Cardiac muscle cell (in vitro differentiated cells and primary cell): ENCODE measurements at regions not wholly inside any gene's neighbourhood (a gene's known extent, or its start where the extent isn't known, plus 50 kb on each side); places are given as distances from the start of the nearest gene placed in this dataset.
"Not testable (repeated sequence)": the region's sequence is repeated elsewhere in the genome, so short reads cannot be mapped to it uniquely, and the experiment has no call there.

Source experiments
- DNase-seq, 2 donors: peaks; one replicate each; pipeline versions ENCODE4 v3.0.0 to v3.0.0-alpha.2; 2010 to 2017; ENCODE audit warnings: low read depth in 1 of 2, low spot score in 1 of 2
- H3K27ac ChIP-seq: fragments of 200-600 bp; sonication (generic); 2 replicates; pipeline ENCODE4 v1.5.1; 2016
- H3K27me3 ChIP-seq: fragments of 200-600 bp; sonication (generic); 2 replicates; pipeline ENCODE4 v1.6.0; 2016; ENCODE audit warnings: control low read depth
- H3K36me3 ChIP-seq: fragments of 200-600 bp; sonication (generic); 2 replicates; pipeline ENCODE4 v1.5.1; 2016; ENCODE audit warnings: control low read depth
- H3K4me1 ChIP-seq: fragments of 200-600 bp; sonication (generic); 2 replicates; pipeline ENCODE4 v1.8.1; 2017; ENCODE audit warnings: low read depth, mild to moderate bottlenecking, mixed run types
- H3K4me3 ChIP-seq: fragments of 200-600 bp; sonication (generic); 2 replicates; pipeline ENCODE4 v1.5.1; 2016; ENCODE audit warnings: mild to moderate bottlenecking
- H3K9me3 ChIP-seq: fragments of 200-600 bp; sonication (generic); 2 replicates; pipeline ENCODE4 v1.5.1; 2017; ENCODE audit warnings: low read depth, mild to moderate bottlenecking, control low read depth
- CTCF ChIP-seq: IDR thresholded peaks from 2 replicates; pipeline ENCODE4 v1.5.1; 2012; ENCODE audit warnings: low read depth, mild to moderate bottlenecking, low read length

GRCh38 chrX:1743663-1744062 lies 128.8 kb downstream of the ASMT start:
- Histone ChIP-seq H3K4me3 (no peak overlapping the region), H3K27ac (no peak overlapping the region), H3K36me3 (no peaks in the 10 kb centered on the region), H3K9me3 (no peaks in the 10 kb centered on the region), H3K4me1 (no peaks in the 10 kb centered on the region), H3K27me3 (no peaks in the 10 kb centered on the region)
- no peak for DNase-seq
- no peak for TF ChIP-seq CTCF

DNA sequence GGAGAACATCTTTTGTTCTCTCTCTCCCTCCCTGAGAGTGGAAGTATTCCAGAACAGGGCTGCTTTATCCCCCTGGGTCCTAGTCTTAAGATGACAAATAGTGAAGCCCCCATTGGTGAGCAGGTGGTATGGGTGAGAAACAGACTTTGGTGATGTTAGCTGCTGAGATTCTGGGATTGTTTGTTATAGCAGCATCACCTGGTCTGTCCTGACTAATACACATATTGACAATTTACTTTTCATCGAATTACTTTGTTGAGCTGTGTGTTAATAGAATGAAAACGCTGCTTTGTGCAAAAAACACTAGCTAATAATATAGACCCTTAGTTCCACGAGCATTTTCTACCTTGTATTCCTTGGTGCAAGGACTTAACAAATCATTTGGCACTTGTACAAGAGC lies 133.5 kb downstream of the ASMT start:
- H3K4me1 ChIP-seq: no peaks in the 10 kb centered on the region
- H3K4me3 ChIP-seq: no peak overlapping the region
- no peak overlapping the region for H3K27ac ChIP-seq
- TF ChIP-seq CTCF: no peak
- H3K36me3 ChIP-seq: no peaks in the 10 kb centered on the region
- H3K27me3 ChIP-seq: no peaks in the 10 kb centered on the region
- no peaks in the 10 kb centered on the region for H3K9me3 ChIP-seq
- no peak for DNase-seq

GRCh38 chrX:1749499-1749898 lies 134.6 kb downstream of the ASMT start:
- Histone ChIP-seq H3K27me3 (no peaks in the 10 kb centered on the region), H3K36me3 (no peaks in the 10 kb centered on the region), H3K27ac (no peak overlapping the region), H3K9me3 (no peaks in the 10 kb centered on the region), H3K4me3 (no peak overlapping the region), H3K4me1 (no peaks in the 10 kb centered on the region)
- TF ChIP-seq CTCF: no peak
- DNase-seq: no peak

GRCh38 chrX:1750267-1750666 lies 135.4 kb downstream of the ASMT start:
- Histone ChIP-seq H3K4me3 (no peak overlapping the region), H3K27ac (no peak overlapping the region), H3K36me3 (no peaks in the 10 kb centered on the region), H3K27me3 (no peaks in the 10 kb centered on the region), H3K4me1 (no peaks in the 10 kb centered on the region), H3K9me3 (no peaks in the 10 kb centered on the region)
- no peak for TF ChIP-seq CTCF
- no peak for DNase-seq

- no peaks in the 10 kb centered on the region for H3K27me3 ChIP-seq
- H3K9me3 ChIP-seq: no peaks in the 10 kb centered on the region
- no peak overlapping the region for H3K27ac ChIP-seq
- no peak overlapping the region for H3K4me3 ChIP-seq
- no peak for DNase-seq
- TF ChIP-seq CTCF: no peak
- H3K36me3 ChIP-seq: no peaks in the 10 kb centered on the region
- no peaks in the 10 kb centered on the region for H3K4me1 ChIP-seq
Measured at GRCh38 chrX:1751781-1752180, 136.9 kb downstream of the ASMT start.

- H3K4me1 ChIP-seq, H3K36me3 ChIP-seq, H3K27ac ChIP-seq, DNase-seq, H3K27me3 ChIP-seq, H3K9me3 ChIP-seq, H3K4me3 ChIP-seq: not testable (repeated sequence)
Measured at GRCh38 chrX:1752799-1753198, 137.9 kb downstream of the ASMT start.
